K562 (cell line): ENCODE measurements at regions not wholly inside any gene's neighbourhood (a gene's known extent, or its start where the extent isn't known, plus 50 kb on each side); places are given as distances from the start of the nearest gene placed in this dataset.

Experiments used
- ATF2 ChIP-seq: sonication (generic); formaldehyde crosslinking; IDR thresholded peaks from 2 replicates; pipeline ENCODE4 v1.8.1; 2022; ENCODE audit warnings: missing genetic modification reagents
- EP300 ChIP-seq: IDR thresholded peaks from 2 replicates; pipeline ENCODE4 v1.6.1; 2012; ENCODE audit warnings: low read length, improper control_type of control experiment
- HES1 ChIP-seq: fragments of 450-650 bp; IDR thresholded peaks from 2 replicates; pipeline ENCODE4 v1.6.1; 2016; ENCODE audit warnings: low read depth, mild to moderate bottlenecking, moderate library complexity
- JUND ChIP-seq, 2 experiments: IDR thresholded peaks; 2 replicates in 1 of 2; 3 replicates in 1 of 2; pipeline ENCODE4 v1.6.1; 2011; ENCODE audit warnings: borderline replicate concordance in 2 of 2, low read depth in 2 of 2, low read length in 2 of 2, improper control_type of control experiment in 1 of 2, missing biosample characterization in 1 of 2, missing genetic modification characterization in 1 of 2, missing genetic modification reagents in 1 of 2
- MAZ ChIP-seq, 2 experiments: fragments of 450-650 bp in 1 of 2; sonication (generic) in 1 of 2; formaldehyde crosslinking; IDR thresholded peaks in 1 of 2; conservative IDR thresholded peaks in 1 of 2; 2 replicates each; pipeline versions ENCODE4 v1.4.0 to v1.5.0; 2020; ENCODE audit warnings: mild to moderate bottlenecking in 1 of 2, missing genetic modification reagents in 1 of 2
- MTA3 ChIP-seq: fragments of 450-650 bp; formaldehyde crosslinking; IDR thresholded peaks from 2 replicates; pipeline ENCODE4 v1.6.1; 2017; ENCODE audit warnings: mild to moderate bottlenecking, borderline replicate concordance
- YY1 ChIP-seq, 3 experiments: IDR thresholded peaks; 2 replicates each; pipeline ENCODE4 v1.6.1; 2011; ENCODE audit warnings: low read length in 2 of 3, mild to moderate bottlenecking in 2 of 3, moderate library complexity in 2 of 3, borderline replicate concordance in 1 of 3, control low read depth in 1 of 3, low read depth in 1 of 3; ENCODE audit not compliant: insufficient read depth in 3 of 3, insufficient replicate concordance in 2 of 3, control insufficient read depth in 1 of 3, insufficient read length in 1 of 3; ENCODE audit errors: extremely low read depth in 1 of 3
- ZNF512 ChIP-seq: IDR thresholded peaks from 2 replicates; pipeline ENCODE4 v1.6.1; 2016; ENCODE audit warnings: missing genetic modification characterization, missing compliant biosample characterization

GRCh38 chr5:7246287-7246686 lies 149.7 kb upstream of the ADCY2 start:
- TF ChIP-seq EP300 (no peak), MTA3 (no peak), ATF2 (CRISPR knock-in tag) (no peak), MAZ (CRISPR knock-in tag; conservative IDR thresholded peaks at IDR 0.05 in 1 of 2, IDR thresholded peaks at IDR 0.05 in 1 of 2) (no peak), ZNF512 (tag) (no peak), JUND (IDR thresholded peaks at IDR 0.05; ENCODE audit: borderline replicate concordance, low read depth, low read length) (no peak), JUND (tag; IDR thresholded peaks at IDR 0.05; ENCODE audit: borderline replicate concordance, low read depth, low read length) (no peak), HES1 (no peak), YY1 (IDR thresholded peaks at IDR 0.05; ENCODE audit: borderline replicate concordance in 1 of 3, control insufficient read depth in 1 of 3, extremely low read depth in 1 of 3, insufficient read depth in 3 of 3, insufficient read length in 1 of 3, insufficient replicate concordance in 2 of 3, low read depth in 1 of 3, low read length in 2 of 3) (no peak)
